DOHH2 (cell line): ENCODE measurements at regions not wholly inside any gene's neighbourhood (a gene's known extent, or its start where the extent isn't known, plus 50 kb on each side); places are given as distances from the start of the nearest gene placed in this dataset.

ENCODE experiments used
- H3F3A ChIP-seq: fragments of 200-600 bp; sonication (generic), shearing (Covaris generic); 2 replicates; pipeline ENCODE4 v1.6.0; 2016; ENCODE audit warnings: antibody characterized with exemption, mild to moderate bottlenecking; ENCODE audit not compliant: control insufficient read depth, insufficient read depth
- H3K27ac ChIP-seq: fragments of 200-600 bp; sonication (generic); 2 replicates; pipeline ENCODE4 v1.5.1; 2014; ENCODE audit warnings: low read depth, mild to moderate bottlenecking, low read length, moderate library complexity
- H3K27me3 ChIP-seq: fragments of 200-600 bp; sonication (generic); 2 replicates; pipeline ENCODE4 v1.6.1; 2014; ENCODE audit warnings: mild to moderate bottlenecking, low read length, mixed read lengths; ENCODE audit not compliant: control insufficient read depth
- H3K36me3 ChIP-seq: fragments of 200-600 bp; sonication (generic); 2 replicates; pipeline ENCODE4 v1.6.1; 2014; ENCODE audit warnings: mild to moderate bottlenecking, low read length, moderate library complexity, mixed read lengths; ENCODE audit not compliant: control insufficient read depth
- H3K4me1 ChIP-seq: fragments of 200-600 bp; sonication (generic); 2 replicates; pipeline ENCODE4 v1.6.1; 2014; ENCODE audit warnings: mild to moderate bottlenecking, low read length, mixed read lengths; ENCODE audit not compliant: control insufficient read depth
- H3K4me2 ChIP-seq: fragments of 200-600 bp; sonication (generic); 2 replicates; pipeline ENCODE4 v1.6.0; 2014; ENCODE audit warnings: mild to moderate bottlenecking, low read length, moderate library complexity
- H3K4me3 ChIP-seq: fragments of 200-600 bp; sonication (generic); 2 replicates; pipeline ENCODE4 v1.5.1; 2014; ENCODE audit warnings: mild to moderate bottlenecking, low read length, mixed read lengths
- H3K79me2 ChIP-seq: fragments of 200-600 bp; sonication (generic); 2 replicates; pipeline ENCODE4 v1.6.1; 2014; ENCODE audit warnings: mild to moderate bottlenecking, low read length, mixed read lengths; ENCODE audit not compliant: control insufficient read depth
- H3K9me2 ChIP-seq: fragments of 200-600 bp; sonication (generic); replicated peaks from 2 replicates; pipeline ENCODE4 v1.6.1; 2014; ENCODE audit warnings: mild to moderate bottlenecking, low read length, mixed read lengths; ENCODE audit not compliant: control insufficient read depth
- H3K9me3 ChIP-seq: fragments of 200-600 bp; sonication (generic); 2 replicates; pipeline ENCODE4 v1.6.1; 2014; ENCODE audit warnings: antibody characterized with exemption, low read length, mixed read lengths; ENCODE audit not compliant: control insufficient read depth, insufficient read depth
- H4K20me1 ChIP-seq: fragments of 200-600 bp; sonication (generic); 2 replicates; pipeline ENCODE4 v1.6.0; 2014; ENCODE audit warnings: low read depth, mild to moderate bottlenecking, antibody characterized with exemption, low read length, moderate library complexity; ENCODE audit not compliant: control insufficient read depth, insufficient read depth
- EZH2phosphoT487 ChIP-seq: fragments of 200-600 bp; sonication (generic); IDR thresholded peaks from 2 replicates; pipeline ENCODE4 v1.6.1; 2017; ENCODE audit warnings: borderline replicate concordance, mild to moderate bottlenecking, antibody characterized with exemption, low read length, moderate library complexity, mixed read lengths
- TF ChIP-seq, protein P1 (sequence below): fragments of 200-600 bp; sonication (generic); IDR thresholded peaks from one replicate; pipeline ENCODE4 v1.5.1; 2014; ENCODE audit warnings: antibody characterized with exemption, mild to moderate bottlenecking, low read depth, low read length; ENCODE audit not compliant: poor library complexity, severe bottlenecking

GRCh38 chr2:64785245-64785644 is 131.5 kb upstream of the SERTAD2 start:
- TF ChIP-seq, protein P1, sequence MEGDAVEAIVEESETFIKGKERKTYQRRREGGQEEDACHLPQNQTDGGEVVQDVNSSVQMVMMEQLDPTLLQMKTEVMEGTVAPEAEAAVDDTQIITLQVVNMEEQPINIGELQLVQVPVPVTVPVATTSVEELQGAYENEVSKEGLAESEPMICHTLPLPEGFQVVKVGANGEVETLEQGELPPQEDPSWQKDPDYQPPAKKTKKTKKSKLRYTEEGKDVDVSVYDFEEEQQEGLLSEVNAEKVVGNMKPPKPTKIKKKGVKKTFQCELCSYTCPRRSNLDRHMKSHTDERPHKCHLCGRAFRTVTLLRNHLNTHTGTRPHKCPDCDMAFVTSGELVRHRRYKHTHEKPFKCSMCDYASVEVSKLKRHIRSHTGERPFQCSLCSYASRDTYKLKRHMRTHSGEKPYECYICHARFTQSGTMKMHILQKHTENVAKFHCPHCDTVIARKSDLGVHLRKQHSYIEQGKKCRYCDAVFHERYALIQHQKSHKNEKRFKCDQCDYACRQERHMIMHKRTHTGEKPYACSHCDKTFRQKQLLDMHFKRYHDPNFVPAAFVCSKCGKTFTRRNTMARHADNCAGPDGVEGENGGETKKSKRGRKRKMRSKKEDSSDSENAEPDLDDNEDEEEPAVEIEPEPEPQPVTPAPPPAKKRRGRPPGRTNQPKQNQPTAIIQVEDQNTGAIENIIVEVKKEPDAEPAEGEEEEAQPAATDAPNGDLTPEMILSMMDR = no peak
- TF ChIP-seq EZH2phosphoT487 = no peak
- H3F3A ChIP-seq = no peaks in the 10 kb centered on the region

GRCh38 chr2:64786343-64787018 is 132.8 kb upstream of the SERTAD2 start:
- Histone ChIP-seq H3K9me3 (no peaks in the 10 kb centered on the region), H4K20me1 (no peaks in the 10 kb centered on the region), H3K36me3 (no peaks in the 10 kb centered on the region), H3K4me2 (peak overlapping the region; percentile 54), H3K4me1 (peaks cover 13% of the 10 kb centered on the region), H3F3A (no peaks in the 10 kb centered on the region), H3K79me2 (no peaks in the 10 kb centered on the region), H3K27ac (no peak overlapping the region), H3K9me2 (no peaks in the 10 kb centered on the region), H3K4me3 (peak overlapping the region; percentile 33), H3K27me3 (no peaks in the 10 kb centered on the region)
- TF ChIP-seq, protein P1 = no peak
- no peak for TF ChIP-seq EZH2phosphoT487

More at GRCh38 chr2:64785245-64785644, 131.5 kb upstream of the SERTAD2 start:
- H3K9me3 ChIP-seq = no peaks in the 10 kb centered on the region
- no peaks in the 10 kb centered on the region for H3K9me2 ChIP-seq
- H3K27me3 ChIP-seq = no peaks in the 10 kb centered on the region
- no peak overlapping the region for H3K27ac ChIP-seq
- H3K4me1 ChIP-seq = peaks cover 13% of the 10 kb centered on the region
- H3K4me3 ChIP-seq = no peak overlapping the region
- no peaks in the 10 kb centered on the region for H3K79me2 ChIP-seq
- no peak overlapping the region for H3K4me2 ChIP-seq
- no peaks in the 10 kb centered on the region for H3K36me3 ChIP-seq
- no peaks in the 10 kb centered on the region for H4K20me1 ChIP-seq

DNA sequence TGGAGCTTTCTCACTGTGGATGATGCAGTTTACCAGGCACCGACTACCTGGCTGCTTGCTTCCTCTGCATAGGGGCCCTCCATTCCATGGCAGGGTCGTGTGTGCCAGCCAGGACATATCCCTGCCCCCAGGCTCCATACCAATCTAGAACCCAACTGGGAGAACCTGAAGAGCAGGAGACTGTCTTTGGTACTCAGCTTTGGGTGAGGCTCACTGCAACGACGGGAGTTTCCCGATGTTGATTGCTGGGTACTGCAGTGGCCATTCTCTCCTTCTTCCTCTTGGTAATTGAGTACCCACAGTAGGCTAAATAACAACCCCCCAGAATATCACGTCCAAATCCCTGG is 133.3 kb upstream of the SERTAD2 start:
- H3K4me3 ChIP-seq = peak overlapping the region; percentile 33
- no peaks in the 10 kb centered on the region for H3F3A ChIP-seq
- no peak overlapping the region for H3K27ac ChIP-seq
- H3K27me3 ChIP-seq = no peaks in the 10 kb centered on the region
- H3K4me2 ChIP-seq = peak overlapping the region; percentile 54
- no peaks in the 10 kb centered on the region for H3K9me2 ChIP-seq
- no peaks in the 10 kb centered on the region for H3K36me3 ChIP-seq
- H3K4me1 ChIP-seq = peaks cover 13% of the 10 kb centered on the region
- no peaks in the 10 kb centered on the region for H3K79me2 ChIP-seq
- H3K9me3 ChIP-seq = no peaks in the 10 kb centered on the region
- no peak for TF ChIP-seq EZH2phosphoT487
- TF ChIP-seq, protein P1 = no peak
- no peaks in the 10 kb centered on the region for H4K20me1 ChIP-seq
